Neutrophil (primary cell): ENCODE measurements at regions not wholly inside any gene's neighbourhood (a gene's known extent, or its start where the extent isn't known, plus 50 kb on each side); places are given as distances from the start of the nearest gene placed in this dataset.
A peak's percentile ranks its signal among the peaks of the same experiment; 100 is the strongest.

Source experiments
- H3K27ac ChIP-seq: fragments of 200-600 bp; sonication (generic); 2 replicates; pipeline ENCODE4 v1.5.1; 2016; ENCODE audit warnings: mild to moderate bottlenecking, moderate library complexity
- H3K27me3 ChIP-seq: fragments of 200-600 bp; sonication (generic); 2 replicates; pipeline ENCODE4 v1.6.0; 2016; ENCODE audit warnings: mild to moderate bottlenecking
- H3K36me3 ChIP-seq: fragments of 200-600 bp; sonication (generic); 2 replicates; pipeline ENCODE4 v1.5.1; 2017
- H3K4me1 ChIP-seq, 2 experiments: fragments of 200-600 bp in 1 of 2; sonication (generic) in 1 of 2; 1 replicate in 1 of 2; 2 replicates in 1 of 2; pipeline versions ENCODE4 v1.5.1 to v1.6.1; 2013 to 2016; ENCODE audit warnings: low read depth in 1 of 2, low read length in 1 of 2, mild to moderate bottlenecking in 1 of 2, moderate library complexity in 1 of 2; ENCODE audit not compliant: control insufficient read depth in 1 of 2, insufficient read depth in 1 of 2
- H3K4me3 ChIP-seq, 2 experiments: fragments of 200-600 bp in 1 of 2; sonication (generic) in 1 of 2; 1 replicate in 1 of 2; 2 replicates in 1 of 2; pipeline ENCODE4 v1.5.1; 2013 to 2016; ENCODE audit warnings: low read depth in 1 of 2, low read length in 1 of 2, mild to moderate bottlenecking in 1 of 2, moderate library complexity in 1 of 2
- H3K9me3 ChIP-seq: fragments of 200-600 bp; sonication (generic); 2 replicates; pipeline ENCODE4 v1.5.1; 2016
- TF ChIP-seq, protein P1 (sequence below): fragments of 200-600 bp; sonication (generic); IDR thresholded peaks from 2 replicates; pipeline ENCODE4 v1.5.1; 2016; ENCODE audit warnings: antibody characterized with exemption

DNA sequence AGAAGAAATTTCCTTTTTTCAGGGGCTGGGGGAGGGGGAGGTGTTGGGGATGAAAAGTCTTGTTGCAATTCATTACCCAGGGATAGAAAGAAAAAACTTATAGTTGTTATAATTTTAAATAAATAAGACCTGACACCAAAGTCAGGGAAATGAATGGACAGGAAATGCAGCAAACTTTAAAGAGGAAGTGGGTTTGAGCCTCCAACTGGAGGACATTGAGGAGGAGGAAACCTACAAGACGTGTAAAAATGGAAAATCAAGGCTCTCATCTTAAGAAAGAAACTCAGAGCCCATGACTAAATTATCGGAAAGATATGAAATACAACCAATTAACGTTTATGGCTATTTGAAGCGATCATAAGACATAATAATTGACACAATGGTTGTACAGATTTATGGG, 54.4 kb downstream of the NIBAN1 start:
- H3K4me1 ChIP-seq, result peaks cover 10 to 12% of the 10 kb centered on the region in 2 experiments
- no peaks in the 10 kb centered on the region for H3K36me3 ChIP-seq
- H3K27me3 ChIP-seq, result no peaks in the 10 kb centered on the region
- H3K4me3 ChIP-seq, result no peak overlapping the region
- peak overlapping the region; percentile 4 for H3K27ac ChIP-seq
- TF ChIP-seq, protein P1, sequence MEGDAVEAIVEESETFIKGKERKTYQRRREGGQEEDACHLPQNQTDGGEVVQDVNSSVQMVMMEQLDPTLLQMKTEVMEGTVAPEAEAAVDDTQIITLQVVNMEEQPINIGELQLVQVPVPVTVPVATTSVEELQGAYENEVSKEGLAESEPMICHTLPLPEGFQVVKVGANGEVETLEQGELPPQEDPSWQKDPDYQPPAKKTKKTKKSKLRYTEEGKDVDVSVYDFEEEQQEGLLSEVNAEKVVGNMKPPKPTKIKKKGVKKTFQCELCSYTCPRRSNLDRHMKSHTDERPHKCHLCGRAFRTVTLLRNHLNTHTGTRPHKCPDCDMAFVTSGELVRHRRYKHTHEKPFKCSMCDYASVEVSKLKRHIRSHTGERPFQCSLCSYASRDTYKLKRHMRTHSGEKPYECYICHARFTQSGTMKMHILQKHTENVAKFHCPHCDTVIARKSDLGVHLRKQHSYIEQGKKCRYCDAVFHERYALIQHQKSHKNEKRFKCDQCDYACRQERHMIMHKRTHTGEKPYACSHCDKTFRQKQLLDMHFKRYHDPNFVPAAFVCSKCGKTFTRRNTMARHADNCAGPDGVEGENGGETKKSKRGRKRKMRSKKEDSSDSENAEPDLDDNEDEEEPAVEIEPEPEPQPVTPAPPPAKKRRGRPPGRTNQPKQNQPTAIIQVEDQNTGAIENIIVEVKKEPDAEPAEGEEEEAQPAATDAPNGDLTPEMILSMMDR, result no peak
- no peaks in the 10 kb centered on the region for H3K9me3 ChIP-seq

DNA sequence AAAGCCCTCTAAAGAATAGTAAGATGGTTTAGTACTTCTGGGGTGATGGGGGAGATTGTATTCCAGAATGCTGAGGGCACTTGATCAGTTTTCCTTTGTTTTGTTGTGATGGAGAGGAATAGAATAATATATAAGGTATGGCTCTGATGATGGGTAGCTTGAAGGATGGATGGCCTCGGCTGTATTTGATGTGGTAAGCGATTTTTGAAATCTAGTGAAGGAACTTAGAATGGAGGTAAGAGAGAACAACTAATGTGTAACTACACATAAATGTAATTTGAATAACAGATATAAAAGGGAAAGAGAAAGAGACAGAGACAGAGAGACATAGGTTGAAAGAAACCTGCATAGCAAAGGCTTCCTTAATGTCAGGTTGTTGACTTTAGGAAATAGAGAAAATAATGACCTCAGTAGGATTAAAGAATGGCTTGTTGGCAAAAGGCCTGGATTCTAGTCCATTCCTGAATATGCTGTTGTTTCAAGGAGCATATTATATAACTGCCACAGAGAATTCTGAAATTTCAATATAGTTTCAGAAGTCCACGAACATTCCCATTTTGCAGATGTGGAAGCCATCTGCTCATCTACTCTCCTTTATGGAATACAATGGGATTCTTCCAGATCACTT, 58.7 kb downstream of the NIBAN1 start:
- TF ChIP-seq, protein P1, result no peak
- no peaks in the 10 kb centered on the region for H3K36me3 ChIP-seq

DNA sequence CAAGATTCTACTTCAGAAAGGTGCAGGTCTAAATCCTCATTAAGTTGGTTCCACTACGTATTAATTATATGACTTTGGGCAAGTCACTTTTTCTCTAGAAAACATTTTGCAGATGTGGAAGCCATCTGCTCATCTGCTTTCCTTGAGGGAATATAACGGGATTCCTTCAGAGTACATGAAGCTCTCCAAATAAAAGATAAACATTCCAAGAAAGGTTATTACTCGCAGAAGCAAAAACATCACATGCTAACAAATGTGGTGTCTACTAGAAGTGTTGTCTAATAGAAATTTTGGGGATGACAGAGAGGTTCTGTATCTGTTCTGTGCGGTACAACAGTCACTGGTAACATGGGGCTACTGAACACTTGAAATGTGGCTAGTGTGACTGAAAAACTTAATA, 60.2 kb downstream of the NIBAN1 start:
- Histone ChIP-seq H3K9me3 (no peaks in the 10 kb centered on the region), H3K4me3 (no peak overlapping the region), H3K27ac (peak overlapping the region; percentile 14), H3K27me3 (no peaks in the 10 kb centered on the region), H3K4me1 (no peaks in the 10 kb centered on the region), H3K36me3 (no peaks in the 10 kb centered on the region)
- TF ChIP-seq, protein P1, result no peak

More for the DNA sequence above, 58.7 kb downstream of the NIBAN1 start:
- Histone ChIP-seq H3K4me3 (no peak overlapping the region), H3K27me3 (no peaks in the 10 kb centered on the region), H3K4me1 (peaks cover 10 to 12% of the 10 kb centered on the region in 2 experiments), H3K27ac (no peak overlapping the region), H3K9me3 (no peaks in the 10 kb centered on the region)

DNA sequence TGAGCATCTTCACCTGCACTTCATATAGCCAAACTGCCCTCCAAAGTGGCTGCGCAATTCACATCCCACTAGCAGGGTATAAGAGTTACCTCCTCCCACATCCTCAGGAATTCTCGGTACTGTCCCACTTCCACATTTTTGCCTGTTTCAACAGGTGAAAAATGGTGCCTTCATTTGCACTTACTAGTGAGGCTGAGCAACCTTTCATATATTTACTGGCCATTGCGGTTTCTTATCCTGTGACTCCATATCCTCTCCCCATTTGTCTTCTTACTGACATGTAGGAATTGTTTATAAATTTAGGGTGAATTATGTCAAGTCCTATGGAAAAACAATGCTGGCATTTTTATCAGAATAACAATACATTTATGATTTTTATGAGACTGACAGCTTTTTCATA, 61.9 kb downstream of the NIBAN1 start:
- TF ChIP-seq, protein P1, result no peak
- Histone ChIP-seq H3K4me3 (no peak overlapping the region), H3K27me3 (no peaks in the 10 kb centered on the region), H3K27ac (no peak overlapping the region), H3K9me3 (no peaks in the 10 kb centered on the region), H3K36me3 (no peaks in the 10 kb centered on the region), H3K4me1 (no peaks in the 10 kb centered on the region)

DNA sequence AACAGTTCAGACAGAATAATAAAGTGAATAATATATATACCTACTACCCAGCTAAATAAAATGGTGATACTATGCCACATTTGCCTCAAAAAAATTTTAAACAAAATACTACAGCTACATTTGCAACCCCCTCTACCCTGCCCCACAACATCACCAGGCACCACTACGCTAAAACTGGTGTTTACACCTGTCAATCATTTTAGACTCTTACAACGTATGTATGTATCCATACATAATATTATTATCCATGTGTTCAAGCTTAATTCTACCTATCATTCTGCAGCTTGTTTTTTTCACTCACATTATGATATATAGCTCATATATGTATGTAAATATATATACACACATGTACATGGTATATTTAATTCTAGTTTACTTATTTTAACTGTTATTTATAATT, 62.5 kb downstream of the NIBAN1 start:
- H3K27me3 ChIP-seq, result no peaks in the 10 kb centered on the region
- H3K27ac ChIP-seq, result no peak overlapping the region
- no peak overlapping the region for H3K4me3 ChIP-seq
- no peaks in the 10 kb centered on the region for H3K36me3 ChIP-seq
- no peaks in the 10 kb centered on the region for H3K9me3 ChIP-seq
- H3K4me1 ChIP-seq, result no peaks in the 10 kb centered on the region
- TF ChIP-seq, protein P1, result no peak
